ENCODE measurements at regions not wholly inside any gene's neighbourhood (a gene's known extent, or its start where the extent isn't known, plus 50 kb on each side); places are given as distances from the start of the nearest gene placed in this dataset.

- no peak for TF ChIP-seq CTCF (IDR thresholded peaks at IDR 0.05)
- no peak for TF ChIP-seq POLR2A (IDR thresholded peaks at IDR 0.05)
Observed at GRCh38 chr5:62093976-62094375, 212.0 kb upstream of the KIF2A start.

Data from sigmoid colon (tissue), 3 donors.